K562 (cell line): ENCODE measurements at regions not wholly inside any gene's neighbourhood (a gene's known extent, or its start where the extent isn't known, plus 50 kb on each side); places are given as distances from the start of the nearest gene placed in this dataset.

Source experiments
- ATAC-seq: fragments of 200-7000 bp; cut with Tn5 transposase; 3 replicates; pipeline ENCODE4 v1.9.1; 2020; ENCODE audit warnings: moderate library complexity
- BruUV-seq: library from RNA; stranded (reverse); fragments of 400-500 nt; replicated peaks from 2 replicates; lab custom pipeline; 2021; lab: Mats Ljungman, UMichigan
- CTCF ChIA-PET: fragments of 300-600 bp; formaldehyde crosslinking; extraction: SDS; loops from one replicate; lab custom pipeline; 2021; ENCODE audit warnings: low intra/inter-chr PET ratio; lab: Yijun Ruan, JAX
- POLR2A ChIA-PET: fragments of 300-600, 350-650 bp; sonication (Branson Sonifier 250); formaldehyde crosslinking; extraction: SDS; loops from one replicate; lab custom pipeline; 2021; ENCODE audit warnings: antibody characterized with exemption, inconsistent platforms; lab: Yijun Ruan, JAX
- DNase-seq, 4 experiments: peaks; one replicate each; pipeline versions ENCODE4 v3.0.0 to v3.0.0-alpha.2; 2011 to 2018; ENCODE audit warnings: low spot score in 3 of 4, mixed read lengths in 3 of 4; ENCODE audit errors: extremely low read depth in 1 of 4
- FAIRE-seq: peaks from 2 replicates; lab custom pipeline; 2011; peaks lifted over from hg19 to GRCh38; lab: Jason Lieb, UNC
- H2AFZ ChIP-seq: 2 replicates; pipeline ENCODE4 v1.6.0; 2011; ENCODE audit warnings: low read depth, low read length, control low read depth, inconsistent platforms
- H3K27ac ChIP-seq: fragments of 200-600 bp; 3 replicates; pipeline ENCODE4 v1.8.0; 2011; ENCODE audit warnings: low read depth, mild to moderate bottlenecking, control low read depth, inconsistent platforms, low read length, moderate library complexity, mixed read lengths; ENCODE audit errors: extremely low read depth
- H3K27me3 ChIP-seq, 2 experiments: fragments of 300-600 bp in 1 of 2; 2 replicates in 1 of 2; 3 replicates in 1 of 2; pipeline versions ENCODE4 v1.6.0 to v1.8.0; 2011; ENCODE audit warnings: inconsistent platforms in 2 of 2, low read length in 2 of 2, mild to moderate bottlenecking in 1 of 2, mixed read lengths in 1 of 2, moderate library complexity in 1 of 2; ENCODE audit not compliant: control insufficient read depth in 2 of 2, insufficient read depth in 2 of 2
- H3K36me3 ChIP-seq: fragments of 300-600 bp; 3 replicates; pipeline ENCODE4 v1.8.0; 2011; ENCODE audit warnings: mild to moderate bottlenecking, low read length, inconsistent platforms; ENCODE audit not compliant: control insufficient read depth, insufficient read depth
- H3K4me1 ChIP-seq, 2 experiments: fragments of 200-600 bp in 1 of 2; replicated peaks in 1 of 2; 2 replicates in 1 of 2; 3 replicates in 1 of 2; pipeline versions ENCODE4 v1.5.1 to v1.8.0; 2011; ENCODE audit warnings: inconsistent platforms in 2 of 2, low read length in 2 of 2, mild to moderate bottlenecking in 1 of 2, mixed read lengths in 1 of 2, moderate library complexity in 1 of 2; ENCODE audit not compliant: control insufficient read depth in 2 of 2, insufficient read depth in 2 of 2
- H3K4me2 ChIP-seq: 2 replicates; pipeline ENCODE4 v1.6.1; 2011; ENCODE audit warnings: low read length, control low read depth, inconsistent platforms, mixed read lengths; ENCODE audit not compliant: insufficient read depth
- H3K4me3 ChIP-seq: fragments of 200-600 bp; sonication (generic), shearing (Covaris generic); 2 replicates; pipeline ENCODE4 v1.5.1; 2016; ENCODE audit warnings: control low read depth, inconsistent platforms
- H3K79me2 ChIP-seq: fragments of 200-600 bp; 3 replicates; pipeline ENCODE4 v1.8.0; 2011; ENCODE audit warnings: low read length, inconsistent platforms; ENCODE audit not compliant: control insufficient read depth, insufficient read depth
- H3K9ac ChIP-seq, 2 experiments: 2 replicates each; pipeline versions ENCODE4 v1.6.0 to v1.6.1; 2011; ENCODE audit warnings: low read depth in 2 of 2, low read length in 2 of 2, control low read depth in 1 of 2, inconsistent platforms in 1 of 2, mild to moderate bottlenecking in 1 of 2, mixed read lengths in 1 of 2; ENCODE audit not compliant: insufficient read depth in 1 of 2
- H3K9me1 ChIP-seq: one replicate; pipeline ENCODE4 v1.6.0; 2011; ENCODE audit warnings: inconsistent platforms, mild to moderate bottlenecking, low read length, moderate library complexity; ENCODE audit not compliant: control insufficient read depth, insufficient read depth
- H3K9me3 ChIP-seq: replicated peaks from 2 replicates; pipeline ENCODE4 v1.5.1; 2011; ENCODE audit warnings: low read depth, low read length, inconsistent platforms; ENCODE audit not compliant: control insufficient read depth, insufficient read depth
- H4K20me1 ChIP-seq: replicated peaks from 2 replicates; pipeline ENCODE4 v1.6.1; 2011; ENCODE audit warnings: low read length, inconsistent platforms, mixed read lengths; ENCODE audit not compliant: control insufficient read depth, insufficient read depth
- COPS2 ChIP-seq: fragments of 450-650 bp; conservative IDR thresholded peaks from 2 replicates; pipeline ENCODE4 v1.6.1; 2016; ENCODE audit warnings: mild to moderate bottlenecking, moderate library complexity
- ELF2 ChIP-seq: fragments of 250-450 bp; sonication (Bioruptor Pico); IDR thresholded peaks from 2 replicates; pipeline ENCODE4 v1.5.0; 2021; ENCODE audit warnings: mild to moderate bottlenecking
- HNRNPL ChIP-seq: fragments of 200-400 bp; formaldehyde crosslinking; IDR thresholded peaks from 2 replicates; pipeline ENCODE4 v1.6.1; 2017; ENCODE audit warnings: low read depth, mild to moderate bottlenecking, low read length
- MBD2 ChIP-seq: sonication (generic); IDR thresholded peaks from 2 replicates; pipeline ENCODE4 v1.6.1; 2016; ENCODE audit warnings: low read depth, borderline replicate concordance
- NFE2L1 ChIP-seq: fragments of 450-650 bp; IDR thresholded peaks from 2 replicates; pipeline ENCODE4 v1.6.1; 2016; ENCODE audit warnings: missing genetic modification characterization, low read depth, mild to moderate bottlenecking, missing compliant biosample characterization, moderate library complexity, borderline replicate concordance
- ZBTB9 ChIP-seq: fragments of 450-650 bp; formaldehyde crosslinking; IDR thresholded peaks from 2 replicates; pipeline ENCODE4 v1.4.0; 2020; ENCODE audit warnings: mild to moderate bottlenecking, moderate library complexity
- ZFX ChIP-seq: sonication (generic); formaldehyde crosslinking; IDR thresholded peaks from 2 replicates; pipeline ENCODE4 v1.8.0; 2022; ENCODE audit warnings: mild to moderate bottlenecking, missing genetic modification reagents, moderate library complexity
- ZNF395 ChIP-seq: fragments of 200-800 bp; sonication (Bioruptor generic); IDR thresholded peaks from 2 replicates; pipeline ENCODE4 v1.6.1; 2017; ENCODE audit warnings: missing genetic modification characterization, missing compliant biosample characterization
- ZNF589 ChIP-seq: fragments of 200-800 bp; sonication (Bioruptor generic); IDR thresholded peaks from 2 replicates; pipeline ENCODE4 v1.6.1; 2016; ENCODE audit warnings: low read depth, missing genetic modification characterization, missing compliant biosample characterization
- ZNF668 ChIP-seq: fragments of 250-450 bp; sonication (Bioruptor Pico); IDR thresholded peaks from 2 replicates; pipeline ENCODE4 v1.8.0; 2022; ENCODE audit warnings: mild to moderate bottlenecking, inconsistent platforms
- WGBS: fragments of 100-300 bp; shearing (Covaris generic); methylation state at CpG from one replicate; pipeline ENCODE4 v1.1.6; 2016; ENCODE audit warnings: low coverage, mixed read lengths; ENCODE audit not compliant: insufficient coverage; ENCODE audit errors: missing lambda C conversion rate; 5-methylcytosine and 5-hydroxymethylcytosine counted together
- in situ Hi-C: fragments of 300-500 bp; cut with MboI; formaldehyde crosslinking; loops from 4 replicates; pipeline ENCODE4 v1.15.0; 2018; ENCODE audit warnings: inconsistent platforms, mixed read lengths
- intact Hi-C: fragments of 100-400 bp; cut with micrococcal nuclease; formaldehyde crosslinking; loops from 2 replicates; pipeline ENCODE4 v1.14.2; 2022

- POLR2A ChIA-PET = no interaction called here
- no peak overlapping the region for H3K27ac ChIP-seq
- in situ Hi-C loops = no loop called here
- TF ChIP-seq ZNF395 (no peak), COPS2 (no peak), ZFX (CRISPR knock-in tag) (no peak)
- no peaks in the 10 kb centered on the region for H3K4me1 ChIP-seq
- intact Hi-C loops = no loop called here
- 0% methylated on average over 2 of the region's 2 CpGs for WGBS
- no peak overlapping the region for H3K4me3 ChIP-seq
- no peaks in the 10 kb centered on the region for H3K79me2 ChIP-seq
- BruUV-seq = no TSS peak
- H3K9ac ChIP-seq = no peak overlapping the region
- H3K27me3 ChIP-seq = no peaks in the 10 kb centered on the region
- H3K9me1 ChIP-seq = no peaks in the 10 kb centered on the region
- CTCF ChIA-PET = no interaction called here
- H3K4me2 ChIP-seq = no peak overlapping the region
- H2AFZ ChIP-seq = no peak overlapping the region
- no peaks in the 10 kb centered on the region for H3K9me3 ChIP-seq
- FAIRE-seq = no peak
- no peak for ATAC-seq
- no peak for DNase-seq
- H3K36me3 ChIP-seq = no peaks in the 10 kb centered on the region
- H4K20me1 ChIP-seq = no peaks in the 10 kb centered on the region
Measured at GRCh38 chr16:7113949-7114348, 218.7 kb upstream of the RBFOX1 start.

- intact Hi-C loops = no loop called here
- CTCF ChIA-PET = no interaction called here
- H2AFZ ChIP-seq = no peak overlapping the region
- in situ Hi-C loops = no loop called here
- H3K9me3 ChIP-seq = no peaks in the 10 kb centered on the region
- no peak overlapping the region for H3K27ac ChIP-seq
- H3K9me1 ChIP-seq = no peaks in the 10 kb centered on the region
- H4K20me1 ChIP-seq = no peaks in the 10 kb centered on the region
- ATAC-seq (no peak), FAIRE-seq (no peak), DNase-seq (no peak)
- no peaks in the 10 kb centered on the region for H3K36me3 ChIP-seq
- no peaks in the 10 kb centered on the region for H3K4me1 ChIP-seq
- no peaks in the 10 kb centered on the region for H3K79me2 ChIP-seq
- no peak overlapping the region for H3K9ac ChIP-seq
- no peak overlapping the region for H3K4me3 ChIP-seq
- no peak for TF ChIP-seq HNRNPL
- TF ChIP-seq MBD2 = no peak
- no peak for TF ChIP-seq ZNF589 (CRISPR knock-in tag)
- TF ChIP-seq ZBTB9 (CRISPR knock-in tag) = no peak
- no peak for TF ChIP-seq ZNF668 (CRISPR knock-in tag)
- TF ChIP-seq ELF2 = no peak
- no peak for TF ChIP-seq NFE2L1 (tag)
- no peak overlapping the region for H3K4me2 ChIP-seq
- POLR2A ChIA-PET = no interaction called here
- no TSS peak for BruUV-seq
- H3K27me3 ChIP-seq = no peaks in the 10 kb centered on the region
- WGBS = 0% methylated on average over 2 of the region's 2 CpGs
Measured at GRCh38 chr16:7113395-7113794, 219.2 kb upstream of the RBFOX1 start.
